GM12878 (cell line): ENCODE measurements at regions not wholly inside any gene's neighbourhood (a gene's known extent, or its start where the extent isn't known, plus 50 kb on each side); places are given as distances from the start of the nearest gene placed in this dataset.

Source experiments
- ATAC-seq: fragments of 200-7000 bp; cut with Tn5 transposase; 3 replicates; pipeline ENCODE4 v1.9.1; 2020; ENCODE audit warnings: mild to moderate bottlenecking, moderate library complexity
- BruUV-seq: library from RNA; stranded (reverse); fragments of 400-500 nt; replicated peaks from 2 replicates; lab custom pipeline; 2021; lab: Mats Ljungman, UMichigan
- CTCF ChIA-PET: fragments of 300-600 bp; sonication (Branson Sonifier 250); formaldehyde crosslinking; extraction: SDS; loops from one replicate; lab custom pipeline; 2021; ENCODE audit warnings: inconsistent platforms; lab: Yijun Ruan, JAX
- POLR2A ChIA-PET: fragments of 350-600 bp; formaldehyde crosslinking; extraction: SDS; loops from one replicate; lab custom pipeline; 2021; ENCODE audit warnings: inconsistent platforms; lab: Charles Lee
- RAD21 ChIA-PET: fragments of 300-600 bp; sonication (Branson Sonifier 250); formaldehyde crosslinking; loops from one replicate; lab custom pipeline; 2023; ENCODE audit warnings: antibody characterized with exemption; ENCODE audit not compliant: unreplicated experiment; lab: Charles Lee
- SMC1A ChIA-PET: fragments of 300-600 bp; sonication (Branson Sonifier 250); formaldehyde crosslinking; loops from one replicate; lab custom pipeline; 2023; ENCODE audit not compliant: unreplicated experiment, uncharacterized antibody; lab: Charles Lee
- DNase-seq: peaks from one replicate; pipeline ENCODE4 v3.0.0-alpha.2; 2011; ENCODE audit warnings: low read depth, low spot score
- FAIRE-seq: peaks from 3 replicates; lab custom pipeline; 2011; peaks lifted over from hg19 to GRCh38; lab: Jason Lieb, UNC
- H2AFZ ChIP-seq: 2 replicates; pipeline ENCODE4 v1.6.0; 2011; ENCODE audit warnings: low read depth, low read length, control low read depth; ENCODE audit not compliant: control insufficient read depth
- H3K27ac ChIP-seq: 2 replicates; pipeline ENCODE4 v1.5.1; 2011; ENCODE audit warnings: control low read depth; ENCODE audit not compliant: control insufficient read depth, insufficient read depth
- H3K27me3 ChIP-seq, 2 experiments: replicated peaks in 1 of 2; 2 replicates each; pipeline versions ENCODE4 v1.6.0 to v1.6.1; 2011; ENCODE audit warnings: low read length in 1 of 2; ENCODE audit not compliant: control insufficient read depth in 2 of 2, insufficient read depth in 2 of 2
- H3K36me3 ChIP-seq, 2 experiments: 2 replicates each; pipeline ENCODE4 v1.5.1; 2011; ENCODE audit warnings: low read length in 1 of 2; ENCODE audit not compliant: control insufficient read depth in 2 of 2, insufficient read depth in 2 of 2
- H3K4me1 ChIP-seq: 2 replicates; pipeline ENCODE4 v1.6.1; 2011; ENCODE audit warnings: mild to moderate bottlenecking, low read length, moderate library complexity, mixed read lengths; ENCODE audit not compliant: control insufficient read depth, insufficient read depth
- H3K4me2 ChIP-seq: 2 replicates; pipeline ENCODE4 v1.6.0; 2011; ENCODE audit warnings: control low read depth; ENCODE audit not compliant: control insufficient read depth, insufficient read depth
- H3K4me3 ChIP-seq: fragments of 200-600 bp; sonication (generic); 2 replicates; pipeline ENCODE4 v1.5.1; 2016
- H3K79me2 ChIP-seq: 2 replicates; pipeline ENCODE4 v1.6.0; 2011; ENCODE audit warnings: low read length; ENCODE audit not compliant: control insufficient read depth, insufficient read depth
- H3K9ac ChIP-seq: 2 replicates; pipeline ENCODE4 v1.8.0; 2011; ENCODE audit warnings: low read length, control low read depth, mixed read lengths; ENCODE audit not compliant: control insufficient read depth, insufficient read depth
- H3K9me3 ChIP-seq: replicated peaks from 3 replicates; pipeline ENCODE4 v1.5.1; 2011; ENCODE audit warnings: mild to moderate bottlenecking, low read length; ENCODE audit not compliant: control insufficient read depth, insufficient read depth
- H4K20me1 ChIP-seq: 2 replicates; pipeline ENCODE4 v1.6.0; 2011; ENCODE audit not compliant: control insufficient read depth, insufficient read depth
- CHD4 ChIP-seq: fragments of 200-600 bp; sonication (generic); IDR thresholded peaks from 2 replicates; pipeline ENCODE4 v1.6.1; 2016; ENCODE audit warnings: mild to moderate bottlenecking
- HDAC6 ChIP-seq: fragments of 200-600 bp; sonication (generic); IDR thresholded peaks from one replicate; pipeline ENCODE4 v1.8.0; 2017; ENCODE audit warnings: antibody characterized with exemption; ENCODE audit not compliant: unreplicated experiment
- MYC ChIP-seq: IDR thresholded peaks from 2 replicates; pipeline ENCODE4 v1.6.1; 2011; ENCODE audit warnings: mild to moderate bottlenecking, low read length, moderate library complexity, inconsistent platforms; ENCODE audit not compliant: insufficient read depth, insufficient replicate concordance, insufficient read length, severe bottlenecking
- POU2F2 ChIP-seq: IDR thresholded peaks from 3 replicates; pipeline ENCODE4 v1.6.1; 2011; ENCODE audit warnings: low read depth, mild to moderate bottlenecking, low read length, borderline replicate concordance
- RBBP5 ChIP-seq: fragments of 200-600 bp; sonication (generic); conservative IDR thresholded peaks from 2 replicates; pipeline ENCODE4 v1.6.1; 2016
- RUNX3 ChIP-seq: IDR thresholded peaks from 2 replicates; pipeline ENCODE4 v1.6.1; 2012; ENCODE audit warnings: low read length, inconsistent platforms
- SMAD1 ChIP-seq: fragments of 450-650 bp; IDR thresholded peaks from 2 replicates; pipeline ENCODE4 v1.6.1; 2018; ENCODE audit warnings: mild to moderate bottlenecking, low read depth; ENCODE audit not compliant: partially characterized antibody
- WGBS: methylation state at CpG from one replicate; pipeline ENCODE4 v1.1.6; 2016; ENCODE audit warnings: low lambda C conversion rate; ENCODE audit not compliant: insufficient replicate concordance, insufficient coverage; ENCODE audit errors: missing lambda C conversion rate; 5-methylcytosine and 5-hydroxymethylcytosine counted together
- in situ Hi-C: fragments of 300-500 bp; cut with MboI; formaldehyde crosslinking; loops from 9 replicates; pipeline ENCODE4 v1.14.3; 2018; ENCODE audit warnings: mixed read lengths
- intact Hi-C: fragments of 100-400 bp; cut with micrococcal nuclease; formaldehyde crosslinking; loops from one replicate; pipeline ENCODE4 v1.14.2; 2022; ENCODE audit not compliant: unreplicated experiment
- TF ChIP-seq, protein P1 (sequence below): IDR thresholded peaks from 2 replicates; pipeline ENCODE4 v1.6.1; 2012; ENCODE audit warnings: mild to moderate bottlenecking, low read depth, low read length

DNA sequence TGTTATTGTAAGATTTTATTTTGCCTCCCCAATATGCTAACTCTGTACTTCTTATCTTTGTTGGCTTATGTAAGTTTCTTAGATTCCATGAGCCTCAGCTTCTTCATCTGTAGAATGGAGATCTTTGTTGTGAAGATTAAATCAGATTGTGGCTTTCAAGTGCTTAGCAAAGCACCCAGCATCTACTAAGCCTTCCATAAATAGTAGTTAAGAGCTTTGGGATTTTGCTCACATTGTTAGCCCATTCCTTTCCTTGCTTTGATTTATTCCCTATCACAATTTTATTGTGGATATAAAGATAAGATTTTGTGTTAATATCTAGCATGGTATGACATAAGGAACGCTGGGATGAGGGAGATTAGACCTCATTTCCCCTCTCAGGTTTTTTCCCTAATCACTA lies 501.4 kb downstream of the PYDC2 start (continued):
- no peak for TF ChIP-seq HDAC6
- TF ChIP-seq, protein P1, sequence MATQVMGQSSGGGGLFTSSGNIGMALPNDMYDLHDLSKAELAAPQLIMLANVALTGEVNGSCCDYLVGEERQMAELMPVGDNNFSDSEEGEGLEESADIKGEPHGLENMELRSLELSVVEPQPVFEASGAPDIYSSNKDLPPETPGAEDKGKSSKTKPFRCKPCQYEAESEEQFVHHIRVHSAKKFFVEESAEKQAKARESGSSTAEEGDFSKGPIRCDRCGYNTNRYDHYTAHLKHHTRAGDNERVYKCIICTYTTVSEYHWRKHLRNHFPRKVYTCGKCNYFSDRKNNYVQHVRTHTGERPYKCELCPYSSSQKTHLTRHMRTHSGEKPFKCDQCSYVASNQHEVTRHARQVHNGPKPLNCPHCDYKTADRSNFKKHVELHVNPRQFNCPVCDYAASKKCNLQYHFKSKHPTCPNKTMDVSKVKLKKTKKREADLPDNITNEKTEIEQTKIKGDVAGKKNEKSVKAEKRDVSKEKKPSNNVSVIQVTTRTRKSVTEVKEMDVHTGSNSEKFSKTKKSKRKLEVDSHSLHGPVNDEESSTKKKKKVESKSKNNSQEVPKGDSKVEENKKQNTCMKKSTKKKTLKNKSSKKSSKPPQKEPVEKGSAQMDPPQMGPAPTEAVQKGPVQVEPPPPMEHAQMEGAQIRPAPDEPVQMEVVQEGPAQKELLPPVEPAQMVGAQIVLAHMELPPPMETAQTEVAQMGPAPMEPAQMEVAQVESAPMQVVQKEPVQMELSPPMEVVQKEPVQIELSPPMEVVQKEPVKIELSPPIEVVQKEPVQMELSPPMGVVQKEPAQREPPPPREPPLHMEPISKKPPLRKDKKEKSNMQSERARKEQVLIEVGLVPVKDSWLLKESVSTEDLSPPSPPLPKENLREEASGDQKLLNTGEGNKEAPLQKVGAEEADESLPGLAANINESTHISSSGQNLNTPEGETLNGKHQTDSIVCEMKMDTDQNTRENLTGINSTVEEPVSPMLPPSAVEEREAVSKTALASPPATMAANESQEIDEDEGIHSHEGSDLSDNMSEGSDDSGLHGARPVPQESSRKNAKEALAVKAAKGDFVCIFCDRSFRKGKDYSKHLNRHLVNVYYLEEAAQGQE = no peak
- TF ChIP-seq, all 136 proteins: peak for 0

DNA sequence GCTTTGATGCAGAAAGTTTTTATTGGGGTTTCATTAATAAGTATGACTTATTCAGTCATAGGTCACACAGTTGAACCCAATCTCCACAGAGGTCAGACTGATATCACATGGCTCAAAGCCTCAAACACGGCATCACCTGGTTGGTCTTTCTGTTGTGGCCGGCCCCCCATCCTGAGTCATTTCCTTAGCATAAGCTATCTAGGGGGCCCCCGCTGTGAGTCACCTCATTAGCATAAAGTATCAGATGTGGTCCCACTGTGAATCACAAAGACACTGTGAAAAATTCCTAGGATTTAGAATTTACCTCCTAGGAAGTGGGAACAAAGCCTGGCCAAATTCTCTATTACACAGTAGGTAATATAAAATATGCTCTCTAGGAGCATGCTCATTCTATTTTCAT lies 502.2 kb downstream of the PYDC2 start:
- DNase-seq (no peak), ATAC-seq (peak; percentile 50), FAIRE-seq (no peak)
- SMC1A ChIA-PET = interaction anchor here (1.4 kb wide), 1 partner anchor 17 kb away, joined by 3 read pairs; no protein-coding TSS in a partner anchor
- intact Hi-C loops (no loop called here), in situ Hi-C loops (no loop called here)
- Histone ChIP-seq H3K4me3 (no peak overlapping the region), H3K36me3 (no peaks in the 10 kb centered on the region), H3K9me3 (no peaks in the 10 kb centered on the region), H3K27ac (no peak overlapping the region), H3K4me1 (no peaks in the 10 kb centered on the region), H3K27me3 (no peaks in the 10 kb centered on the region), H4K20me1 (no peaks in the 10 kb centered on the region), H2AFZ (no peak overlapping the region), H3K9ac (no peak overlapping the region), H3K4me2 (no peak overlapping the region), H3K79me2 (no peaks in the 10 kb centered on the region)
- 0 out of 2 replicates have a peak, but pooled peaks have one; percentile 34 for TF ChIP-seq RUNX3
- TF ChIP-seq RBBP5 = no peak
- TF ChIP-seq MYC = no peak
- TF ChIP-seq POU2F2 = peak; percentile 56; the same call in 1 of the 3 replicates
- TF ChIP-seq CHD4 = no peak
- TF ChIP-seq SMAD1 = no peak
- no TSS peak for BruUV-seq
- POLR2A ChIA-PET = no interaction called here
- RAD21 ChIA-PET = no interaction called here
- WGBS = 18% methylated on average over 3 of the region's 3 CpGs
- CTCF ChIA-PET = no interaction called here
